ENCODE measurements at regions not wholly inside any gene's neighbourhood (a gene's known extent, or its start where the extent isn't known, plus 50 kb on each side); places are given as distances from the start of the nearest gene placed in this dataset.

GRCh38 chr14:82447586-82447985 is 913.9 kb upstream of the SEL1L start:
- TF ChIP-seq POLR2A (IDR thresholded peaks at IDR 0.05; ENCODE audit: low read depth, low read length), result no peak
- TF ChIP-seq POLR2AphosphoS5 (IDR thresholded peaks at IDR 0.05; ENCODE audit: low read depth, low read length), result no peak
- TF ChIP-seq TAF1 (IDR thresholded peaks at IDR 0.05; ENCODE audit: borderline replicate concordance, low read depth, low read length), result no peak
